Right forelimb (tissue), 1 donor: ENCODE measurements at regions not wholly inside any gene's neighbourhood (a gene's known extent, or its start where the extent isn't known, plus 50 kb on each side); places are given as distances from the start of the nearest gene placed in this dataset.

ENCODE experiments used
- DNase-seq: peaks from one replicate; pipeline ENCODE4 v3.0.0-alpha.2; 2018

DNA sequence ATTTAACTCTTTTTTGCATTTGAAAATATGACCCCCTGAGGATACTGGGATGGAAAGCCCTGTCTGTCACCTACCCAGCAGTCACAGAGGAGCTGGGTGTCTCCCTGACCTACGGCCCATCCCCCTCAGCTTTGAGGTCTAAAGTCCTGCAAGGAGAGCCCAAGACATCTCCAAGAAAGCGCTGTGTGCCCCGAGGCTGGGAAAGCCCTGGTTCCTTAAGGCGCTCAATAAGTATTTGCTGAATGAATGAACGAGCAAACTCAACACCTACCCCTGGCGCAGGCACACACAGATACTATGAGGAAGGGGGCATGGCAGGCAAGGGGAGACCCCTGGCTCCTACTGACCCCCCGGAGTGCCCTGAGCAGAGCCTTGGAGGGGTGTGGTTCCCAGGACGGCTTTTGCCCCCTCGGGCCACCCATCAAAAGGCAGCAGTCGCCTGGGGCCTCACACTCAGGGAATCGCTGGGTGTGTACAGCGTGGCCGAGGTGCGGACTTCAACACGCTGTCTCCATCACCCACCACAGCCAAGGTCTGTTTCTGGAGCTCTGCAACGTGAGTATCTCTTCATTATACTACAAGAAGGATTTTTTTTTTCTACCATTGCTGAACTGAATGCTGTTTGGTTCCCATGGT lies 211.6 kb downstream of the ERCC6L2 start:
- DNase-seq: peak; percentile 34

DNA sequence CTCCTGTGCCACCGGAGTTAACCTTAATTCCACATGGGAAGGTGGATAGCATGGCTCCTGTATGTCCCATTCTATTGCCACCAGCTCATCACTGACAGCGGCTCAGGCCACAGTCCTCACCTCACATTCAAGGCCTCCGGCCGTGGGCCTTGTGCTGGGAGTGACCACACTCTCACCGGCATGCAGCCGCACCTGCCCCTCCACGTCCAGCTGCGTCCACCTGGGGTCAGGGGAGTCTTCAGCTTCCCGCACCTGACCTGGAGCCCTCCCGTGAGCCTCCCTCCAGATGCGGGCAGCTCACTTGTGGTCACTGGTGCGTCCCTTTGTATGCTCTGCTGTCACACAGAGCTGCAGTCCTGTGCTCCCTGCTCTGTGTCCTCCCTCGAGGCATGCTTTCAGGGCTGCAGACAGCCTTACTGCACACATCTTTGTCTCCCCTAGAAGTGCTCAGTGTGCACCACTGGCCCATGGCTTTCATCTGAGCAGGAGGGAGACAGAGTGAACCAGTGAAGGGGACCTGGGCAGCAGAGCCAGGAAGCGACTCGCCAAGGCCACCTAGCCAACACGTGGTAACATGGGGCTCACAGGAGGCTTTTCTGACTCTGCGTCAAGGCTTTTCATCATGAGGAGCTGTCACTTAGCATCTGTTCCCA lies 210.1 kb downstream of the ERCC6L2 start:
- DNase-seq: peak; percentile 26

DNA sequence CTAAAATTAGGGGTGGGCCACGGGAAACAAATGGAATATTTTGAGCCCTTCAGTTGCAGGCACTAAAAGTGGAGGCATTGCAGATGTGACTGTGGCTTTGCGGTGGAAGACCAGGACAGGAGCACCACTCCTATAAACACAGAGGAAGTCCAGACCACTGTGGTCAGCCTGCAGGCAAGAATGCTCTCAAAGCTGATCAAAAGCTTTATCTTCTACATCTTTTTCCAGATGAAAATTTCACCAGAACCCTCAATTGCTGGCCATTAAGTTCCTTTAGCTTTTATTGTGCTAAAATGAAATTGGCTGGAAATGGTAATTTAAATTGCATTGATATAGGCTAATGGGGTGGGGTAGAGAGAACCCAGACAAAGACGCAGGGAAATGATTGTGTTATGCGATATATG lies 208.8 kb downstream of the ERCC6L2 start:
- no peak for DNase-seq

DNA sequence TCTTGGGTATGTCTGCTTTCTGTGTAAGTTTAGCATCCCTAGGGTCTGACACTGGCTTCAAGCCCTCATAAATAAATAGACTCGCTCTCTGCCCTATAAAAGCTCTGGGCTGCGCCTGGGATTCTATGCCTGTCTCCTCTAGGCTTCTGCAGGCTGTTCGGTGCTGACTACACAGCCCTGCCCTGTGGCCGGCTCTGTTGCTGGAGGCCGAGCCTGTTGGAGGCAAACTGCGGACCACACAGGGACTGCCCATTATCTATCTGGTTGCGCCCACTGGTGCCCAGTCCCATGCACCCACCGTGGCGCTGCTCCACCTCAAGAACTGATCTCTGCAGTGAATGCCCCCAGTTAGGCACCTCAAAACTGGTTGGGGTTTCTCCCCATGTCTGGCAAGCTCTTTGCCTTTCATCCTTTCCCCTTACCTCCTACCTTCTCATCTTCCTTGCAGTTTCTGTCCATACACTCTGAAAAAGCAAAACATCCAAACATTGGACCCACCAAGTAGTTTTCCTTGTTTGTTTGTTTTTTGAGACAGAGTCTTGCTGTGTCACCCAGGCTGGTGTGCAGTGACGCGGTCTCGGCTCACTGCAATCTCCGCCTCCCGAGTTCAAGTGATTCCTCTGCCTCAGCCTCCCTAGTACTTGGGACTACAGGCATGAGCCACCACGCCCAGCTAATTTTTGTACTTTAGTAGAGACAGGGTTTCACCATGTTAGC lies 207.2 kb downstream of the ERCC6L2 start:
- DNase-seq: no peak

DNA sequence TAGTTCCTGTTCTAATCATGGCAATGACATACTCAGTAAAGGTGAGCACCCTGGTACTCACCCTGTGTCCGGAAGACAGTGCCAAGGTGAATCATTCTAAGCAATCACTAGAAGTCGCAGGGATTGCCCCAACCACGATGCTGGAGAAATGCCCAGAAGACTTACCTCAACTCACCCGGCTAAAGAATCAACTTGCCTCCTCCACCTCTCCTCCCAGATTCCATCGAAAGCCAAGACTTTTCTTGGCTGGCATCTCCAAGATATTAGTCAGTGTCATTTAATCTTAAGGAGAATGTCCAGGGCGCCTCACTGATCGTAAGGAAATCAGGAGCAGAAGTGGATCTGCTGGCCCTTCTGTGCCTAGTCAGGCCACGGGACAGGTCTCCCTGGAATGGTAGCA lies 204.9 kb downstream of the ERCC6L2 start:
- peak; percentile 26 for DNase-seq

DNA sequence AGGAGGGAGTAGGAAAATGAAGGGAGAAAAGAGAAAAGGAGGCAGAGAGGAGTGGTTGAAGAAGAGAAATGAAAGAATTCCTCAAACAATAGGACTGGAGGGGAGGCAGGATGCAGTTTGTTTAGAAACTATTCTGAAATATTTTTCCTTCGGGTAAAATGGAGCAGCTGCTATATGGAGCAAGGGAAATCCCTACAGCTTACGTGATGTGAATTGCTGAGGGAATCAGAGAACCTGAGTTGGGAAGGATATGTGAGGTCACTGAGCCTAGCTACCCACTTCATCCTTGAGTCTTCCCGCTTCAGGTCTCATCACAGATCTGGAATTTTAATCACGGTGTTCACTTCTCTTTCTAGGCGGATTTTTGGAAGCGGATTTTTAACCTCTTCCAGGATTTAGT lies 204.3 kb downstream of the ERCC6L2 start:
- DNase-seq: no peak

DNA sequence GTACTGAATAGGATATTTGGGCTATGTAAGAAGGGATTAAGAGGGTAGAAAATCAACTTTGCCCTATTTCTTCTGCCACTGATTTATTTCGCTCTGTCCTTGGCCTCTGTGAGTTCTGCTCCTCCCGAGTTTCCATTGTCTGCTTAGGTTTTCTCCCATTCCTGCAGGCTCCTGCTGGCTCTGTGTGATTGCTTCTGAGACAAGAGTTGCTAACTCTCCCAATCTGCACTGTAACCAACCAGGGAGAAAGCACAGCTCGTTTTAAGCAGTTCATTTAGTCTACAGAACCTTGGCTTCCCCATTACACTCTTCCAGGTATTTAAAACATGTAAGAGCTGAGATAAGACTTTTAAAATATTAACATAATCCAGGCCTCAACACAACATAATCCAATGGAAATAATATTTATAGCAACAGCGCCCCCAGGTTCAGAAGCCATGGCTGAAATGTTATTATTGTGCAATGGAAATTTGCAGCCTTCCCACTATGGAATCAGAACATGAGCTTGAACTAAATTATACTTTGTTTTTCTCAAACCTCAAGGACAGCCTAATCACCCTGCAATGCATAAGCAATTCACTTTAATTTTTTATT lies 203.5 kb downstream of the ERCC6L2 start:
- no peak for DNase-seq

DNA sequence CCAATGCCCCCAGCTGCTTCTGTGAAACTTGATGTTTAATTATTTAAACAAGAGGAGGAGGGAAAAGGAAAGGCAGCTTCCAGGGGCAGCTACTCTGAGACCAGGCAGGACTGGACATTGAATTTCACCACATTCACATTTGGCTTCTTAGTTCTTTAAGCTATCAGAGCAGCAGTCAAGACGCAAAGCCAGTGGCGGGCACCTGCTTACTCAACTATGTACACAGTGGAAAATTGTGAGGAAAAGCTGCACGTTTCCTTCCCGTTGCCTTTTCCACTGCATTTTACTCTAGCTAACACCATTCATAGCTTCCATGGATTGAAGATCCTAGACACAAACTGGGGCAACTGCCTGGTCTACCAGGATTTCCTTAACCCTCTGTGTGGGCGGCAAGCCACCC lies 200.3 kb downstream of the ERCC6L2 start:
- no peak for DNase-seq

DNA sequence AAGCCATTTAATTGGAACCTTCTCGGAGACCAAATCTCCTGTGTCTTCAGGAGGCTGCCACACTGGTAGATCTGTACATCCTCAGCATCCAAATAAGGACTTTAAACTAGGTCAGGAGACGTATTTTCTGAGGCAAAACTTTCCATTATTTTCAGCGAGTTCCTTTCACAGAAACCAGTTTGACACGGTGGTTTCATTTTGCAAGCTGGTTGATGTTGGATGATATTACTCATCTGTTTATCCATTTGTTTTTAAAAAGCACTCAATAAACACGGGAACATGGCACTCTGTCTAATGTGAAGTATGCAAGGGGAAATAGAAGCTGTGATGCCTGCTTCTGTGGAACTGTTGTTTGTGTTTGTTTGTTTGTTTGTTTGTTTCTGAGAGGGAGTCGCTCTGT lies 199.6 kb downstream of the ERCC6L2 start:
- no peak for DNase-seq

DNA sequence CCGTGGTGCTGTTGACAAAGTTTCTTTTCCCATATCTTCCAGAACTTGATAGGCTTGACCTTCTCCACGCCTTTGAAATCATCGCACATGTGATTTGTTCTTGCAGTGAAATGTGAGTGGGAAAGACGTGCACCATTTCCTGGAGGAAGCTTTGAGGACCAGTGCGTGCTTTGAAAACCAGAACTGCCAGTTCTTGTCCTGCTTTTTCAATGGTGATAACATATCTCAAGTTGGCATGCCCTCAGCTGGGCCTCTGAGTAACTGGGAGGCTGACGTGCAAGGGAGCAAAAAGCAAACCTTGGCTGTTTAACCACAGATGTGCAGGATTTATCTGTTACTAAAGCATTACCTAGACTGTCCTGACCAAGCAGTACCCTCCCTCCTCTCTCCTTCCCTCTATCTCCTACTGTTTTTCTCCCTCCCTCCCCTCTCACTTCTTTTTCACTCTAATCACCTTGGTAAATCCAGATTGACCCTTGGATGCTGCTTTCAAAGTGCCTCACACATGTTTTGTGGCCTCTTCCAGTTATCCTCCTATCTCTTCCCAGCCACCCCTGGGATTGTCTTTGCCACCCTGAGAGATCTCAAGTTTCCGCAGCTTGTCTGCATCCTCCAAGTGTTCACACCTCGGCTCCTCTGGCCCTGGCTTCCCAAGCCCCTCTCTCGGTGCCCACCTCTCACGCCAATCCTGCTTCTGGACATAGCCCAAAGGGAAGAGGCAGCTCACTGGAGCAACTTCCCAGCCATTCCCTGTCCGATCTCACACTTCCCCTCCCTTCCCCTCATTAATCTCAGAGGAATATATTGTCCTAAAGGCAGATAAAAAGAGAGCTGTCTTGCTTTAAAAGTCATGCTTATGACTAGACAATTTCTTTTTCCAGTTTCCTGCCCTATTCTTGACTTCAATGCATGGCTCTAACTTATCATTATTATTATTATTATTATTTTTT lies 198.3 kb downstream of the ERCC6L2 start:
- DNase-seq: no peak

DNA sequence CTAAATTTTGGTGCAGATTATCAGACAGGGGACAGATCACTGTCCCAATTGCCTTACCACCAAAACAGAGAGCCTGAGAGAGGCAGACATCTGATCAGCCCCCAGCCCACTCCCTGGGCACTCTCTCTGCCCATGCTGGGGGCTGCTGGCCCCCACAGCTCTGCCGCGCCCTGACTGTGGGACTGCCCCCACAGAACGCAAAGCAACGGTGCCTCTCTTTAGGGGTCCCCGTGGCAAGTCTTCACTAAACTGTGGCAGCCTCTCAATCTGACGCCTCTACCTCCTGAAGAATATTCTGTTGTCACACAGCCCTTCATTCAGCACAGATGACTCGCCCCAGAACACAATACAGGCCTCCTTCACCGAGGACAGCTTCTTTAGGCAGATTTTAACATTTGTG lies 197.4 kb downstream of the ERCC6L2 start:
- no peak for DNase-seq

DNA sequence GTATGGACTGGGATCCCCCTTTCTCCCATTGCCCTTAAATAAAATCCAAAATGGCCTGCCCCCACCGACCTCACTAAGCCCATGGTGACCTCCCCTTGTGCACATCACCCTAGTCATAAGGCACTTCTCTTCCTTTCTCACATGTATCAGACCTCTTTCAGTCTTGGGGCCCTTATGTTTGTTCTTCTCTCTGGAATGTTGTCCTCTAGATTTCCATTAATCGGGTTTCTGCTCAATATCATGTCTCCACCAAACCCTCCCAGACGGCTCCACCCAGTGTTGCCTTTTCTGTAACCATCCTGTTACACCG lies 196.3 kb downstream of the ERCC6L2 start:
- no peak for DNase-seq

DNA sequence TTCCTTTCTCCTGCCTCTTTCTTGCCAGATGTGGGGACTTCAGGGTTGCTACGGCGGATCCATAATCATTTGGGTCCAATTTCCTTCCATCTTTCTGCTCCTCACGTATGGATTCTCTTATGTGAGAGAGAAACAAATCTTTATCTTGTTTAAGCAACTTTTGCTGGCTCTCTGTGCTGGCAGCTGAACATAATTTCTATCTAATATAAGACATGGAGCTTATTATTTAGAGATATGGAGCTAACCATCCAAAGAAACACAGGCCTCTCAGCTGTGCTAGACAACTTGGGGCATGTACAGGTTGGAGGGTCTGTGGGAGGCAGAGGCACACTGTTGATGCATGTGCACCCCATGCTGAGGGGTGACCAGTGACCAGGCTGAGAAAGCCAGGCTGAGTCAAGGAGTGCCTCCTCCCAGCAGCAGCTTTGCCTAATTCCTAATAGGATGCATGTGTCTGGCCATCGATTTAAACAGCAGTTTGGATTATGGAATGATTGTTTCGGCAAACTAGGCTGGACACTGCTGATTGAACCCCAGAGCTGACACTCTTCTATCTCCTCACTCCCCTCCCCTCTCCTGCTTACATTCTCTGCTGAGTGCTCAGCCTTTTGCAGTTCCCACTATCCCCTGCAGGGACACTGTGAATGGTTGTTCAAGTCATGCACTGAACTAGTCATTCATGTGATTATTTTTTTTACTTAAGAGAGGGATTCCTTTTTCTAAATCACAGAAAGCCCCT lies 195.8 kb downstream of the ERCC6L2 start:
- no peak for DNase-seq

DNA sequence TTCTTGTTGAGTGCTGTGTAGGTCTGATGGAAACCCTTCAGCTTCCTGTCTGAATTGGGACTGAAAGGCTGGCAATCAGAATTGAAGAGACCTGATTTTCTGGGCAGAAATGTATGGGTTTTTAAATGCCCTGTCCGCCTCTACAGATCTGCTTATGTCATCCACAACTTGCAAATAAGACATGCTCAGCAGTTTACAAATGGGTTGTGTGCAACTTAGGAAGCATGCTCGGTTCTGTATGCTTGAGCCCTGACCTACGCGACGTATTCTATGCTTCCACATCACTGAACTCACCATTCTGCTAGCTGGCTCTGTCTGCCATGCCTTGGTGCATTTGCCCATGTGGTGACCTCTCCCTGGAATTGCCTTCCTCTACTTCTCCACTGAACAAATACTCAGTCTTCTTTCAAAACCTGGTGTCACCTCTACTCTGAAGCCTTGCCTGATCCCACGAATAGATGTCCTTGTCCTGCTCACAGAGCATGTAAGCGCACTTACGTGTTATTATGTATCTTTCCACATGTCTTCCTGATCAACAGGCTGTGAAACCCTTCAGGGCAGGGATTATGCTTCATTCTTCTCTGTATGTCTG lies 194.2 kb downstream of the ERCC6L2 start:
- DNase-seq: no peak

DNA sequence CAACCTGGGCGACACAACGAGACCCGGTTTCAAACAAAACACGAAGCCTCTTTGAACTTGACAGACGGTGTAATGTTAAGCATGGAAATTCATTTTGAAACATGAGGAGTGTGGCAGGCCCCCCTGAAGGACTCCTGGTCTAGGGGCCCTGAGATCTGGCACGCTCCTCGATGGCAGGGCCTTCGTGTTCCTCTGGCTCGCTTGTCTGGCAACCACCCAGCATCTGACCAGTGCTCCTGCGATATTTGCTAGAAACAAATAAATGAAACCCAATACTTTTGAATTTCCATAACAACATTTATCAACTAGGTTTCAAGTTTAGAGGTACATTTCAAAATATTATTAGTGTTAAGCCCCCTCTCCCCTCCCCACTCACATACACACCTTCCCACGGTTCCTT lies 193.0 kb downstream of the ERCC6L2 start:
- DNase-seq: no peak

DNA sequence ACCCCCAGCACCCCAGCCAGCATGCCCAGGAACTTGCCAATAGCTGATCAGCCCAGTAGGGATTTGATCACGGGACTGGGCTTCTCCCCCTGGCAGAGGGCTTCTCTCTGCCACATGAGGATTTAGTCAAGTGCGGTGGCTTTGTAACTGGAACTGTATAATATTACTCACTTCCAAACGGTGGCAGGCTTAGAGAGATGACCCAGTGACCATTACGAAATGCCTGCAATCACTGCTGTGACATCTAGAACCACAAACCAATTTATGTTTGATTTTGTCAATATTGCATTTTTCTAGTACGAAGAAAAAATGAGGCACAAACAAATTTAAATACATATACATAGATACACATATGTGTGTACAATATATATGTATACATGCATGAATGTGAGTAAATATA lies 192.1 kb downstream of the ERCC6L2 start:
- DNase-seq: no peak

DNA sequence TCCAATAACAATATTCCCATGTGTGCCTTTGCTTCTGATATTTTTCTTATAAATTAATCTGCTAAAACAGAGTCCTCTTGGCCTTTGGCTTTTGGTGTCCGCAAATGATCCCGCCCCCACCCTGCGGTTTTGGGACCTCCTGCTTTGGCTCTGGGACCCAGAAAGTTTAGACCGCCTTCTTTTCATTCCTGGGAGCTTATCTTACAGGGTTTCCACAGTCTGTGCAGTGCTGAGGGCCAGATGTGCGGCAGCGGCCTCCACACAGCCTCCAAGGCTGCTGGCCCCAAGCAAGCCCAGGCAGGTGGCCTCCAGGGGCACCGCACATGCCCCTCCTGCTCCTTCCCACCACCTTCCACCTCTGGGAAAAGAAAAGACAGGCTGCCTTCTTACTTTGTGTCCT lies 191.5 kb downstream of the ERCC6L2 start:
- no peak for DNase-seq

DNA sequence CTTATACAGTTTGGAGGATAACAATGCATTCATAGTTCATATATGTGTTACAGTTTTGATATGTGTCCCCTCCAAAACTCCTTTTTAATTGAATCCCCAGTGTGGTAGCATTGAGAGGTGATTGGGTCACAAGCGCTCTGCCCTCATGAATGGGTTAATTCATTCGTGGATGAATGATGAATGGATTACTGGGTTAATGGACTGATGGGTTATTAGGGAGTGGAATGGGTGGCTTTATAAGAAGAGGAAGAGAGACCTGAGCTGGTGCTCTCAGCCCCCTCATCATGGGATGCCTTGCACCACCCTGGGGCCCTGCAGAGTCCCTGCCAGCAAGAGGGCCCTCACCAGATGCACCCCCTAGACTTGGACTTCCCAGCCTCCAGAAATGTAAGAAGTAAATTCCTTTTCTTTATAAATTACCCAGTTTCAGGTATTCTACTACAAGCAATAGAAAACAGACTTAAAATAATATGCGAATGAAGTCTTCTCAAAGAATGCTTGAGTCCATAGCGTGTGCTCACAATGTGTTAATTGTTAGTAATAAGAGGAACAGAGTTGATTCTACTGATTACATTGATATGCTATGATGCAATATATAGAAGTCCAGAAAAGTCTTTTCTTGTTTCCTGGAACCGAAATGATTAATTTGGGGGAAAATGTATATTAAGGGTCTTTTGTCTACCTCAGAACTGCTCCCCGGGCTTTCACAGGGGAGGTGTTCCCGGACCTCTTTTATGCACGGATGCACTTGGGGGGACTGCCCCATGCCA lies 190.2 kb downstream of the ERCC6L2 start:
- no peak for DNase-seq

DNA sequence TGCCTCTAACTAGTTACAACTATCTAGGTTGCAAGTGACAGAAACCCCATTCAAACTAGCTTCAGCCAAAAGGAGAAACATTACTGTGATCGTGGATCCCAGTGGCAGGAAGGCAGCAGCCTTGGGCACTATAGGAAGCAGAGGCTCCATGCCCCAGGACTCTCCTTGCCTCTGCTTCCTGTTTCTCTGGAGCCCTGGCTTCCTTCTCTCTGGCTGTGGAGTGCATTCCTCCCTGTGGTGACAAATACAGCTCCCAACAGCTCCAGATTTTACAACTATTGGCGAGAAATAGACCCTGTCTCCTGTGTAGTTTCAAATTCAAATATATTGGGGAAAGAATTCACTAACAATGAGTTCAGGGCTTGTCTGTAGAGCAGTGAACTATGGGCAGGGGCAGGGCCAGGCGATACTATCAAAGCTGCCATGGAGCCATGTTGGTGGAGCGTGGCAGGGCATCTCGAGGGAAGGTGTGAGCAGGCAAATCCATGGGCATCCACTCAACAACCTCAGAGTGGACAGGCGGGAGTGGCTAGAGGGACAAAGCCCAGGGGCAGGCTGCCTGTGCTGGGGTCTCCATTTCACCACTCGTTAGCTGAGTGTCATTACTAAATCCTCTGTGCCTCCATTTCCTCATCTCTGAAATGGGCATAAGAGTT lies 189.5 kb downstream of the ERCC6L2 start:
- DNase-seq: no peak

DNA sequence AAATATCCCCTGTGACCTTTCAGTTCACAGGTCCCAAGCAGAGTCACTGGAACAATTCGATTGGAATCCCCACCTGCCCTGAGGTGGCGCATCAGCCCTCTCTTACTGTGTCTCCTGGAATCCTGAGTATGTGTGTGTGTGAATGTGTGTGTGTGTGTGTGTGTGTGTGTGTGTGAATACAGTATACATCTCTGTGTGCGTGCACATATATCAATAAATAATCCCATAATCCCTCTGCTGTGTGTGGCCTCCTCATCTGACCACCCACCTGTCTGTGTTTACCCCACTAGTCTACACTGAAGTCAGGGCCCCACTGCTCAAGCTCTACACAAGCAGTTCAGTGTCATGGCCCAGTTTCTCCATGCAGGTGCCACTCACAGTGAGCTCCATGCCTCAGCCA lies 187.4 kb downstream of the ERCC6L2 start:
- DNase-seq: no peak

DNA sequence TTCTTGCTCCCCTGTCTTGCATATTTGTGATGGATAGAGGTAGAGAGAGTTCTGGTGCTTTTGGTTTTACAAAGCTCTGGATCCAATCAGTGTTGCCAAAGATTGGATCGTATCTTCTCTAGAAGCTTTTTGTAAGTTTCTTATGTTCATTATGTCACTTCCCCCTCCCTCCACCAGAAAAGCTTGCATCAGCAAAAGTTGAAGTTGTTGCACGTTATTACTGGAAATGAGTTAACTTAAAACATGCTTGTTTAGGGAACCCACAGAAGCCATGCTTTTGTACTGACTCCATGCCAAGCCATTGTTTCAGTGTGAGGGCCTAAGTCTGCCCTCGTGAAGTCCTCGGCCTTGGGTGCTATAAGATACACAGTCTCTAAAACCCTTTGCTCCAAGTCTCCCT lies 186.5 kb downstream of the ERCC6L2 start:
- no peak for DNase-seq
